ENCODE measurements at regions not wholly inside any gene's neighbourhood (a gene's known extent, or its start where the extent isn't known, plus 50 kb on each side); places are given as distances from the start of the nearest gene placed in this dataset.

- Histone ChIP-seq H3K4me2 (no peak overlapping the region), H3K79me2 (ENCODE audit: insufficient read depth, low read depth) (no peaks in the 10 kb centered on the region), H3K36me3 (ENCODE audit: insufficient read depth) (no peaks in the 10 kb centered on the region), H3K4me1 (ENCODE audit: low read depth, poor library complexity, severe bottlenecking) (no peaks in the 10 kb centered on the region), H3K27me3 (ENCODE audit: insufficient read depth, low read depth) (no peaks in the 10 kb centered on the region), H3K27ac (no peak overlapping the region), H4K20me1 (ENCODE audit: insufficient read depth) (no peaks in the 10 kb centered on the region), H2AFZ (ENCODE audit: low read depth) (no peak overlapping the region), H3K9ac (no peak overlapping the region), H3K4me3 (IDR thresholded peaks at IDR 0.05; ENCODE audit: insufficient read depth, low read depth, low read length) (no peak overlapping the region)
- no peak for TF ChIP-seq CTCF (conservative IDR thresholded peaks at IDR 0.05; ENCODE audit: low read depth, low read length)
These were observed 168.7 kb upstream of the HAND2 start for GRCh38 chr4:173698557-173699262.

- Histone ChIP-seq H4K20me1 (ENCODE audit: insufficient read depth) (no peaks in the 10 kb centered on the region), H3K79me2 (ENCODE audit: insufficient read depth, low read depth) (no peaks in the 10 kb centered on the region), H3K4me3 (IDR thresholded peaks at IDR 0.05; ENCODE audit: insufficient read depth, low read depth, low read length) (no peak overlapping the region), H3K27me3 (ENCODE audit: insufficient read depth, low read depth) (no peaks in the 10 kb centered on the region), H2AFZ (ENCODE audit: low read depth) (no peak overlapping the region), H3K4me1 (ENCODE audit: low read depth, poor library complexity, severe bottlenecking) (no peaks in the 10 kb centered on the region), H3K36me3 (ENCODE audit: insufficient read depth) (no peaks in the 10 kb centered on the region), H3K4me2 (no peak overlapping the region), H3K9ac (no peak overlapping the region), H3K27ac (no peak overlapping the region)
- no peak for TF ChIP-seq CTCF (conservative IDR thresholded peaks at IDR 0.05; ENCODE audit: low read depth, low read length)
These were observed 167.8 kb upstream of the HAND2 start for GRCh38 chr4:173697840-173698239.

GRCh38 chr4:173696551-173696950 lies 166.5 kb upstream of the HAND2 start:
- Histone ChIP-seq H3K27me3 (ENCODE audit: insufficient read depth, low read depth) (no peaks in the 10 kb centered on the region), H3K4me2 (no peak overlapping the region), H3K79me2 (ENCODE audit: insufficient read depth, low read depth) (no peaks in the 10 kb centered on the region), H3K36me3 (ENCODE audit: insufficient read depth) (no peaks in the 10 kb centered on the region), H2AFZ (ENCODE audit: low read depth) (no peak overlapping the region), H3K4me1 (ENCODE audit: low read depth, poor library complexity, severe bottlenecking) (no peaks in the 10 kb centered on the region), H3K9ac (no peak overlapping the region), H4K20me1 (ENCODE audit: insufficient read depth) (no peaks in the 10 kb centered on the region), H3K27ac (no peak overlapping the region), H3K4me3 (IDR thresholded peaks at IDR 0.05; ENCODE audit: insufficient read depth, low read depth, low read length) (no peak overlapping the region)
- no peak for TF ChIP-seq CTCF (conservative IDR thresholded peaks at IDR 0.05; ENCODE audit: low read depth, low read length)

- H3K4me2 ChIP-seq, result no peak overlapping the region
- H3K4me1 ChIP-seq (ENCODE audit: low read depth, poor library complexity, severe bottlenecking), result no peaks in the 10 kb centered on the region
- H4K20me1 ChIP-seq (ENCODE audit: insufficient read depth), result no peaks in the 10 kb centered on the region
- no peaks in the 10 kb centered on the region for H3K79me2 ChIP-seq (ENCODE audit: insufficient read depth, low read depth)
- no peaks in the 10 kb centered on the region for H3K27me3 ChIP-seq (ENCODE audit: insufficient read depth, low read depth)
- no peaks in the 10 kb centered on the region for H3K36me3 ChIP-seq (ENCODE audit: insufficient read depth)
- H2AFZ ChIP-seq (ENCODE audit: low read depth), result no peak overlapping the region
- no peak overlapping the region for H3K27ac ChIP-seq
- no peak overlapping the region for H3K9ac ChIP-seq
- H3K4me3 ChIP-seq (IDR thresholded peaks at IDR 0.05; ENCODE audit: insufficient read depth, low read depth, low read length), result no peak overlapping the region
- no peak for TF ChIP-seq CTCF (conservative IDR thresholded peaks at IDR 0.05; ENCODE audit: low read depth, low read length)
These were observed 166.0 kb upstream of the HAND2 start for GRCh38 chr4:173696011-173696410.
